A673 (cell line): ENCODE measurements at regions not wholly inside any gene's neighbourhood (a gene's known extent, or its start where the extent isn't known, plus 50 kb on each side); places are given as distances from the start of the nearest gene placed in this dataset.

Experiments used
- BruUV-seq: library from RNA; stranded (reverse); fragments of 400-500 nt; replicated peaks from 2 replicates; lab custom pipeline; 2021; lab: Mats Ljungman, UMichigan
- CTCF ChIA-PET: fragments of 300-600 bp; sonication (Branson Sonifier 250); formaldehyde crosslinking; loops from one replicate; lab custom pipeline; 2022; ENCODE audit warnings: antibody characterized with exemption; lab: Charles Lee
- POLR2A ChIA-PET: fragments of 300-600 bp; sonication (Branson Sonifier 250); formaldehyde crosslinking; loops from one replicate; lab custom pipeline; 2022; ENCODE audit warnings: antibody characterized with exemption; ENCODE audit not compliant: low non-redundant PET; lab: Charles Lee
- DNase-seq: peaks from one replicate; pipeline ENCODE4 v3.0.0-alpha.2; 2015; ENCODE audit warnings: low spot score
- H3K27ac ChIP-seq: fragments of 200-600 bp; sonication (generic); 2 replicates; pipeline ENCODE4 v1.5.1; 2016; ENCODE audit warnings: mixed run types, low read depth, mild to moderate bottlenecking, mixed read lengths, antibody characterized with exemption, low read length; ENCODE audit not compliant: poor library complexity, severe bottlenecking
- H3K27me3 ChIP-seq: fragments of 200-600 bp; sonication (generic); replicated peaks from 2 replicates; pipeline ENCODE4 v1.6.1; 2017; ENCODE audit warnings: mixed run types, low read depth, mild to moderate bottlenecking, mixed read lengths, antibody characterized with exemption, low read length; ENCODE audit not compliant: insufficient read depth, poor library complexity
- H3K36me3 ChIP-seq: fragments of 200-600 bp; sonication (generic); 2 replicates; pipeline ENCODE4 v1.6.1; 2016; ENCODE audit warnings: mixed run types, mild to moderate bottlenecking, mixed read lengths, antibody characterized with exemption, low read length; ENCODE audit not compliant: insufficient read depth, poor library complexity, severe bottlenecking
- H3K4me1 ChIP-seq: fragments of 200-600 bp; sonication (generic); 2 replicates; pipeline ENCODE4 v1.6.1; 2017; ENCODE audit warnings: mixed run types, mild to moderate bottlenecking, mixed read lengths, antibody characterized with exemption, low read length; ENCODE audit not compliant: insufficient read depth, poor library complexity, severe bottlenecking
- H3K4me3 ChIP-seq: fragments of 200-600 bp; sonication (generic); 2 replicates; pipeline ENCODE4 v1.5.1; 2016; ENCODE audit warnings: low read depth, mixed run types, mild to moderate bottlenecking, mixed read lengths, low read length; ENCODE audit not compliant: poor library complexity, severe bottlenecking
- H3K9me3 ChIP-seq: fragments of 200-600 bp; sonication (generic); 2 replicates; pipeline ENCODE4 v1.6.1; 2016; ENCODE audit warnings: mixed run types, low read depth, mild to moderate bottlenecking, mixed read lengths, antibody characterized with exemption, low read length; ENCODE audit not compliant: poor library complexity, severe bottlenecking
- CTCF ChIP-seq: fragments of 300-800, 200-600 bp; sonication (generic); conservative IDR thresholded peaks from 2 replicates; pipeline ENCODE4 v1.5.1; 2017; ENCODE audit warnings: low read depth, mild to moderate bottlenecking, antibody characterized with exemption, low read length, moderate library complexity, mixed read lengths
- EZH2 ChIP-seq: fragments of 200-600 bp; sonication (generic); IDR thresholded peaks from 2 replicates; pipeline ENCODE4 v1.6.1; 2017; ENCODE audit warnings: borderline replicate concordance, low read depth, mild to moderate bottlenecking, mixed read lengths, antibody characterized with exemption, low read length; ENCODE audit not compliant: poor library complexity, severe bottlenecking
- intact Hi-C: fragments of 100-400 bp; cut with micrococcal nuclease; formaldehyde crosslinking; loops from one replicate; pipeline ENCODE4 v1.10.0; 2022; ENCODE audit not compliant: unreplicated experiment

GRCh38 chr7:18230271-18230670, 202.6 kb upstream of the PRPS1L1 start:
- no peak for TF ChIP-seq CTCF
- no peak for TF ChIP-seq EZH2
- no TSS peak for BruUV-seq
- ChIA-PET POLR2A (no interaction called here), CTCF (no interaction called here)
- Histone ChIP-seq H3K27me3 (no peaks in the 10 kb centered on the region), H3K36me3 (no peaks in the 10 kb centered on the region), H3K9me3 (no peaks in the 10 kb centered on the region), H3K4me1 (no peaks in the 10 kb centered on the region), H3K27ac (no peak overlapping the region), H3K4me3 (no peak overlapping the region)
- intact Hi-C loops = no loop called here
- no peak for DNase-seq

GRCh38 chr7:18231854-18232253, 204.2 kb upstream of the PRPS1L1 start:
- H3K27me3 ChIP-seq = no peaks in the 10 kb centered on the region
- TF ChIP-seq CTCF (no peak), EZH2 (no peak)
- no peak overlapping the region for H3K27ac ChIP-seq
- no peaks in the 10 kb centered on the region for H3K4me1 ChIP-seq
- ChIA-PET POLR2A (no interaction called here), CTCF (no interaction called here)
- BruUV-seq = no TSS peak
- no peak overlapping the region for H3K4me3 ChIP-seq
- H3K36me3 ChIP-seq = no peaks in the 10 kb centered on the region
- no peaks in the 10 kb centered on the region for H3K9me3 ChIP-seq
- no peak for DNase-seq
- intact Hi-C loops = no loop called here

GRCh38 chr7:18234519-18234918, 206.9 kb upstream of the PRPS1L1 start:
- CTCF ChIA-PET = no interaction called here
- intact Hi-C loops = no loop called here
- no TSS peak for BruUV-seq
- TF ChIP-seq CTCF = no peak
- TF ChIP-seq EZH2 = no peak
- POLR2A ChIA-PET = no interaction called here
- Histone ChIP-seq H3K36me3 (no peaks in the 10 kb centered on the region), H3K27me3 (no peaks in the 10 kb centered on the region), H3K4me3 (no peak overlapping the region), H3K9me3 (no peaks in the 10 kb centered on the region), H3K27ac (no peak overlapping the region), H3K4me1 (no peaks in the 10 kb centered on the region)
- DNase-seq = no peak
